Keratinocyte (primary cell): ENCODE measurements at regions not wholly inside any gene's neighbourhood (a gene's known extent, or its start where the extent isn't known, plus 50 kb on each side); places are given as distances from the start of the nearest gene placed in this dataset.

Source experiments
- CTCF ChIP-seq, 3 experiments: IDR thresholded peaks in 1 of 3; conservative IDR thresholded peaks in 1 of 3; optimal IDR thresholded peaks in 1 of 3; 2 replicates in 2 of 3; 3 replicates in 1 of 3; pipeline versions ENCODE3 to v1.5.1; 2011; ENCODE audit warnings: low read length in 3 of 3, mild to moderate bottlenecking in 3 of 3, moderate library complexity in 2 of 3, control low read depth in 1 of 3, inconsistent platforms in 1 of 3; ENCODE audit not compliant: insufficient read depth in 2 of 3; ENCODE audit errors: extremely low read depth in 1 of 3
- EZH2 ChIP-seq: IDR thresholded peaks from one replicate; pipeline ENCODE4 v1.6.1; 2012; ENCODE audit warnings: inconsistent platforms, mild to moderate bottlenecking, low read length, moderate library complexity

GRCh38 chr10:30176776-30177533 is 117.6 kb upstream of the JCAD start:
- TF ChIP-seq EZH2 (no peak), CTCF (optimal IDR thresholded peaks at IDR 0.05 in 1 of 3, IDR thresholded peaks at IDR 0.05 in 1 of 3, conservative IDR thresholded peaks at IDR 0.05 in 1 of 3; ENCODE audit: extremely low read depth in 1 of 3, insufficient read depth in 2 of 3, low read length in 3 of 3) (no peak)
